Activated CD4-positive, alpha-beta memory T cell treated with anti-CD3 and anti-CD28 coated beads for 36 hours (primary cell): ENCODE measurements at regions not wholly inside any gene's neighbourhood (a gene's known extent, or its start where the extent isn't known, plus 50 kb on each side); places are given as distances from the start of the nearest gene placed in this dataset.

Experiments
- CTCF ChIA-PET: fragments of 350-600 bp; sonication (Branson Sonifier 250); formaldehyde crosslinking; loops from one replicate; lab custom pipeline; 2021; ENCODE audit warnings: antibody characterized with exemption, inconsistent platforms; lab: Charles Lee
- POLR2A ChIA-PET: fragments of 350-600 bp; sonication (Branson Sonifier 250); formaldehyde crosslinking; loops from one replicate; lab custom pipeline; 2021; ENCODE audit warnings: antibody characterized with exemption; lab: Charles Lee
- DNase-seq: peaks from one replicate; pipeline ENCODE4 v3.0.0-alpha.2; 2020
- H3K27ac Mint-ChIP-seq: one replicate; pipeline ENCODE4 v1.8.0; 2021; ENCODE audit warnings: mixed read lengths
- H3K27me3 Mint-ChIP-seq: one replicate; pipeline ENCODE4 v1.8.0; 2021; ENCODE audit warnings: mixed read lengths
- H3K36me3 Mint-ChIP-seq: one replicate; pipeline ENCODE4 v1.8.0; 2021; ENCODE audit warnings: mixed read lengths
- H3K4me1 Mint-ChIP-seq: one replicate; pipeline ENCODE4 v1.8.0; 2021; ENCODE audit warnings: low read depth, mixed read lengths
- H3K4me3 Mint-ChIP-seq: one replicate; pipeline ENCODE4 v1.8.0; 2021; ENCODE audit warnings: mild to moderate bottlenecking, mixed read lengths
- H3K9me3 Mint-ChIP-seq: one replicate; pipeline ENCODE4 v1.8.0; 2021; ENCODE audit warnings: mixed read lengths
- intact Hi-C: fragments of 100-400 bp; cut with micrococcal nuclease; formaldehyde crosslinking; loops from one replicate; pipeline ENCODE4 v1.15.1; 2023

DNA sequence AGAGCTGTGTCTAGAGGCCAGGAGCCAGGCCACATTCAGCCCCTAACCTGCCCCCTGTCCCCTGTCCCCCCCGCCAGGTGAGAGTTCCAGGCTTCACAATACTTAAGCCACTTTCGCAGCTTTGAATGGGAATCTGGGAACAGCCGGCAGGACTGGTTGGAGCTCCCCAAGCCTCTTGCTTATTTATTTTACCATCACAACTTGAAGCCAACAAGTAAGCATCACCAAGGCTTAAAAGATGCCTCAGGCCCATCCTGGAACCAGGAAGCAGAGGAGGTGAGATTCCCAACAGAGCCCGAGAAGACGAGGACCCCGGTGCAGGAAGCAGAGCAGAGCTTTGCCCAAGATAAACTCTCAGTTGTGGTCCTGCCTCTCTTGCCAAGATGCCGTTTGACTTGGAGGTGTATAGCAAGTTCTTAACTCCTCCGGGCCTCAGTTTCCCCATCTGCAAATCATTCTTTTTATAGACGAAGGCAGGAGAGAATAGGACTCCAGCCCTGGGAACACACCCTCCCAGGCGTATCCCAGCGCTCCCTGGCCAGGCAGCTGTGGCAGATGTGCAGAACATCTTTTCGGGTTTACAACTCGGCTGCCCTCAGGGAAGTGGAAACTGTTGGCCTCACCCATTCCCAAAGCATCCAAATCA, 66.8 kb upstream of the SLC25A33 start:
- no peak for DNase-seq
- no peaks in the 10 kb centered on the region for H3K36me3 Mint-ChIP-seq
- no peak overlapping the region for H3K27ac Mint-ChIP-seq
- no peak overlapping the region for H3K4me3 Mint-ChIP-seq
- H3K9me3 Mint-ChIP-seq, result no peaks in the 10 kb centered on the region
- ChIA-PET POLR2A (no interaction called here), CTCF (interaction anchor here (1.0 to 2.0 kb wide), 2 partner anchors 17 to 206 kb away, joined by 4 to 6 read pairs; no protein-coding TSS in a partner anchor)
- intact Hi-C loops, result no loop called here
- H3K4me1 Mint-ChIP-seq, result peaks cover 3% of the 10 kb centered on the region
- peaks cover 21% of the 10 kb centered on the region for H3K27me3 Mint-ChIP-seq

DNA sequence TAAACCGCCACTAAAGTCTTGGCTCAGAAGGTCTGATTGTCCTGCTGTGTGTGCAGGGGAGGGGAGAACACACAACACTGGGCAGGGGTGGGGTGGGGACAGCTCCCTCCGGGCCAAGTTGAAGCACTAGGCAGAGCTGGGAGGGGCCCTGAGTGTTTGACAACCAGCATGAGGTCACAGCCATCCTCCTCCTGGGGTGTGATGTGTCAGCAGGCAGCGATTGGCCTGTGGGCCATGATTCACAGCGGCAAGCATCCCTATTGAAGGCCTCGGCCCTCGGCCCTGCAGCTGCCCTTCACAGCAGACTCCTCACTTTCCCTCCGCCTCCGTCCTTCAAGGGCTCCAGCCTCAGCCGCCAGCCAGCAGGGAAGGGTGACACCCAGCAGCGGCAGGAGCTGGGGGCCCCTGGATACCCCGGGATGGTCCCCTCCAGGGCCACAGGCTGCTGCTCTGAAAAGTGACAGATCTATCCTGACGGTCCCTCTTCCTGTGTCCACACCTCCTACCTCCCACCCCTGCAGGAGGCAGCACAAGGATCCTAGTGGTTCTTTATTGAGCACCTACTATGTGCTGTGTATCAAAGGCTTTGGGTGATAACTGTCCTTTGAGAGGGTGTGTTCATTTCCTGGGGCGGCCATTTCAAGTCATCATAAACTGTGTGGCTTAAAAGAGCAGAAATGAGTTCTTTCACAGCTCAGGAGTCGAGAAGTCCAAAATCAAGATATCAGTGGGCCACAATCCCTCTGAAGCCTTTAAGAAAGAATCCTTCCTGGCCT, 66.0 kb upstream of the SLC25A33 start:
- intact Hi-C loops, result no loop called here
- Mint-ChIP-seq H3K27me3 (peaks cover 14% of the 10 kb centered on the region), H3K9me3 (no peaks in the 10 kb centered on the region), H3K27ac (no peak overlapping the region), H3K4me1 (peaks cover 3% of the 10 kb centered on the region), H3K4me3 (no peak overlapping the region), H3K36me3 (no peaks in the 10 kb centered on the region)
- ChIA-PET CTCF (interaction anchor here (1.0 to 2.1 kb wide), 5 partner anchors 18 to 206 kb away, joined by 3 to 6 read pairs (median 4); no protein-coding TSS in a partner anchor), POLR2A (no interaction called here)
- peak; percentile 28 for DNase-seq

DNA sequence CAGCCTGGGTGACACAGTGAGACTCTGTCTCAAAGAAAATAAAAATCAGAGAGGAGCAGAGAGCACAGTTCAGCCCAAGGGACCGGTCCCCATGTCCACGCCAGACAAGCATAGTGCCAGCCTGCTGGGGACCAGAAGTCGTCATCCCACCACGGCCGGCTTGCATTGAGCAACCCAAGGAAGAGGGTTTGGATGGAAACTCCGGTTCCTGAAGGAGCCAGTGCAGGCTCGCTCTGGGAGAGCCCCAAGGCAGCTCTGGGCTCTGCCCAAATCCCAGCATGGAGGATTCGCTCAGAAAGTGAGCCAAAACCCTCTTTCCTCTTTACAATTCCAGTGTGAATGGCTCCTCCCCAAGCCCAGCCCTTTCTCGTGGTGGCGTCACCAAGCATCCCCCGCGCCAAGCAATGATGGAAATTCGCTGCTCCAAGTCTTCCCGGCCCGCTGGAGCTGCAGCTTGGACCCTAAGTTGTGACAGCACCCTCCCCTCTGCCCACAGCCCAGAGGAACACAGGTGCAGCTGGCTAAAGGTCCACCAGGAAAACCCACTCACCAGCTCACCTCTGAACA, 64.1 kb upstream of the SLC25A33 start:
- no peak overlapping the region for H3K4me3 Mint-ChIP-seq
- POLR2A ChIA-PET, result no interaction called here
- H3K9me3 Mint-ChIP-seq, result no peaks in the 10 kb centered on the region
- no peaks in the 10 kb centered on the region for H3K36me3 Mint-ChIP-seq
- H3K4me1 Mint-ChIP-seq, result peaks cover 3% of the 10 kb centered on the region
- no peak overlapping the region for H3K27ac Mint-ChIP-seq
- H3K27me3 Mint-ChIP-seq, result peaks cover 10% of the 10 kb centered on the region
- DNase-seq, result no peak
- intact Hi-C loops, result no loop called here
- CTCF ChIA-PET, result interaction anchor here (1.2 to 2.1 kb wide), 4 partner anchors 16 to 186 kb away, joined by 3 to 9 read pairs (median 6); no protein-coding TSS in a partner anchor

DNA sequence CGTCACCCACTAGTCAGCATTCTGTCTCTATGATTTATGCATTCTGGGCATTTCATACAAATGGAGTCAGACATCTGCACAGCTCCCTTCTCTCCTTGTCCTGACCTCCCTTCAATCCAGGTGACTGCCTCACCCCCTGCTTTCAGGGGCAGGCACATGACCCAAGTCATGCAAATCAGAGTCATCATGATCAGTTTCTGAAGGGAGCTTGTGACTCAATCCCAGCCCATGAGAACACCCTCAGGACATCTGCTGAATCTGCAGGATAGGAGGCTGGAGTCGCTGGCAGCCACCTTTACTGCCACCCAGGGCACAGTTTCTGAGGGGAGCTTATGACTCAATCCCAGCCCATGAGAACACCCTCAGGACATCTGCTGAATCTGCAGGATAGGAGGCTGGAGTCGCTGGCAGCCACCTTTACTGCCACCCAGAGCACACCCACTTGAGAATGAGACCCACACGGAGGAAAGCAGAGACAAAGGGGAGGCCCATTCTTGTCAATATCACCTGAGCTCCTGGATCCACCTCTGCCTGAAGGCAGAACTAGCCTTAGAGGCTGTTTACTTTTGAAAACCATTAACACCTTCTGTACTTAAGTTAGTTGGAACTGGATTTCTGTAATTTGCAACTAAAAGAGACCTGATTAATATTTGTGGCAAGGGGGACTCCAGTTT, 62.3 kb upstream of the SLC25A33 start:
- POLR2A ChIA-PET, result no interaction called here
- intact Hi-C loops, result no loop called here
- CTCF ChIA-PET, result interaction anchor here (0.7 to 1.4 kb wide), 4 partner anchors 14 to 210 kb away, joined by 3 to 4 read pairs (median 3); no protein-coding TSS in a partner anchor

DNA sequence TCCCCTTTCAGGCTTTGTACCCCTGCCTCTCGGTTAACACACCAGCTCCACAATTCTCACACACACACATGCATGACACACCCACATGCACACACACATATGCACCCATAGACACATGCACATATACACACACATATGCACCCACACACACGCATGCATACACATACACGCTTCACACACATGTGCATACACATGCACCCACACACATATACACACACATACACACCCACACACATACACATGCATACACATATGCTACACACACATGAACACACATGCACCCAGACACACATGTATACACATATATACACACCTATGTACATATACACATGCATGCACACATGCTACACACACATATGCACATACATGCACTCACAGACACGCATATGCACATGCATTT, 61.7 kb upstream of the SLC25A33 start:
- intact Hi-C loops, result no loop called here
- DNase-seq, result no peak
- Mint-ChIP-seq H3K4me1 (peaks cover 3% of the 10 kb centered on the region), H3K9me3 (no peaks in the 10 kb centered on the region), H3K4me3 (no peak overlapping the region), H3K36me3 (no peaks in the 10 kb centered on the region), H3K27ac (no peak overlapping the region), H3K27me3 (peaks cover 6% of the 10 kb centered on the region)
- POLR2A ChIA-PET, result no interaction called here
- CTCF ChIA-PET, result interaction anchor here (1.0 to 1.4 kb wide), 2 partner anchors 18 to 189 kb away, joined by 3 read pairs; no protein-coding TSS in a partner anchor

More for the DNA sequence above, 62.3 kb upstream of the SLC25A33 start:
- Mint-ChIP-seq H3K9me3 (no peaks in the 10 kb centered on the region), H3K4me3 (no peak overlapping the region), H3K27ac (peak overlapping the region; percentile 10), H3K4me1 (peaks cover 3% of the 10 kb centered on the region), H3K36me3 (no peaks in the 10 kb centered on the region), H3K27me3 (peaks cover 8% of the 10 kb centered on the region)
- DNase-seq, result peak; percentile 40

DNA sequence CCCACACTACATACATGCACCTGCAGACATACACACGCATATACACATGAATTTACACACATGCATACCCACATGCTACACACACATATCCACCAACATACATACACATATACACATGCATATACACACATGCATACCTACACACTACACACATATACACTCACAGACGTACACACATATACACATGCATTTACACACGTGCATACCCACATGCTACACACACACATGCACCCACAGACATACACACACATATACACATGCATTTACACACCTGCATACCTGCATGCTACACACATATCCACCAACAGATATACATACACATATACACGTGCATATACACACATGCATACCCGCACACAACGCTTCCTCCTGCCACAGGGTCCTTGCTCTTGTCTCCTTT, 61.2 kb upstream of the SLC25A33 start:
- no peak for DNase-seq
- H3K9me3 Mint-ChIP-seq, result no peaks in the 10 kb centered on the region
- CTCF ChIA-PET, result no interaction called here
- POLR2A ChIA-PET, result no interaction called here
- H3K36me3 Mint-ChIP-seq, result no peaks in the 10 kb centered on the region
- H3K4me3 Mint-ChIP-seq, result no peak overlapping the region
- no peak overlapping the region for H3K27ac Mint-ChIP-seq
- peaks cover 3% of the 10 kb centered on the region for H3K4me1 Mint-ChIP-seq
- intact Hi-C loops, result no loop called here
- H3K27me3 Mint-ChIP-seq, result peaks cover 6% of the 10 kb centered on the region

DNA sequence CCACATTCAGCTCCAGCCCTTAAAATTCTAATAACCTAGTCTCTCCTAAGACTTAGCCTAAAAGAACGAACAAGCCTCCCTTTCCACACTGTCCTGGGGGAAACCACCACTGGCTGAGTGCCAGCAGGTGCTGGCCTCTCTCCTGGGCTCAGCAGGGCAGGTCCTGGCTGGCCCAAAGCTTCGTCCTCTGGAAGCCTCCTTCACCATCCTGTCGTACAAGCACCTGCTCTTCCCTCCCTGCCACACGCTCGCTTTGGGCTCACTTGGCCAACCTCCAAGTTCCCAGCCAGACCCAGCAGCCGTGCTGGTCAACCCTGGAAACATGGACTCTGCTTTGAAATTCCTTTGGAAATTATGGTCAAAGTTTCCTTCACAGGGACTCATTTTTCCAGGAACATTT, 58.2 kb upstream of the SLC25A33 start:
- intact Hi-C loops, result no loop called here
- no peak overlapping the region for H3K27ac Mint-ChIP-seq
- ChIA-PET POLR2A (no interaction called here), CTCF (interaction anchor here (1.1 to 1.6 kb wide), 2 partner anchors 9 to 26 kb away, joined by 4 read pairs; no protein-coding TSS in a partner anchor)
- peaks cover 3% of the 10 kb centered on the region for H3K4me1 Mint-ChIP-seq
- no peaks in the 10 kb centered on the region for H3K9me3 Mint-ChIP-seq
- H3K4me3 Mint-ChIP-seq, result no peak overlapping the region
- no peak for DNase-seq
- peaks cover 6% of the 10 kb centered on the region for H3K27me3 Mint-ChIP-seq
- H3K36me3 Mint-ChIP-seq, result no peaks in the 10 kb centered on the region

DNA sequence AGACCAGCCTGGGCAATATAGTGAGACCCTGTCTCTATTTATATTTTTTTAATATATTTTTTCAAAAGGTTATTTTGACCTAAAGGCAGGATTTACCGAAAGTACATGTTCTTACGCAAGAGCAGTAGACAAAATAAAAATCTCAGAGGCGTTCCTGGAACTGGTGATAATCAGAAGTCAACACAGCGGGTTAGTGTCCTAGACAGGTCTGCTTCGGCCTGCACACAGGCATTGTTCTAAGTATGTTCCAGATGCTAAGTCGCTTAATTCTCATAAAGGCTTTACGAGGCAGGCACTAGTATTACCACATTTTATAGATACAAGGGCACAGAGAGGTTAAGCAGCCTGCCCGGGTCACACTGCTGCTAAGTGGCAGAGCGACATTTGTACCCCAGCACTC, 56.9 kb upstream of the SLC25A33 start:
- Mint-ChIP-seq H3K36me3 (no peaks in the 10 kb centered on the region), H3K9me3 (no peaks in the 10 kb centered on the region), H3K27me3 (peaks cover 3% of the 10 kb centered on the region), H3K4me1 (no peaks in the 10 kb centered on the region), H3K4me3 (no peak overlapping the region), H3K27ac (no peak overlapping the region)
- CTCF ChIA-PET, result no interaction called here
- intact Hi-C loops, result no loop called here
- POLR2A ChIA-PET, result no interaction called here
- no peak for DNase-seq

DNA sequence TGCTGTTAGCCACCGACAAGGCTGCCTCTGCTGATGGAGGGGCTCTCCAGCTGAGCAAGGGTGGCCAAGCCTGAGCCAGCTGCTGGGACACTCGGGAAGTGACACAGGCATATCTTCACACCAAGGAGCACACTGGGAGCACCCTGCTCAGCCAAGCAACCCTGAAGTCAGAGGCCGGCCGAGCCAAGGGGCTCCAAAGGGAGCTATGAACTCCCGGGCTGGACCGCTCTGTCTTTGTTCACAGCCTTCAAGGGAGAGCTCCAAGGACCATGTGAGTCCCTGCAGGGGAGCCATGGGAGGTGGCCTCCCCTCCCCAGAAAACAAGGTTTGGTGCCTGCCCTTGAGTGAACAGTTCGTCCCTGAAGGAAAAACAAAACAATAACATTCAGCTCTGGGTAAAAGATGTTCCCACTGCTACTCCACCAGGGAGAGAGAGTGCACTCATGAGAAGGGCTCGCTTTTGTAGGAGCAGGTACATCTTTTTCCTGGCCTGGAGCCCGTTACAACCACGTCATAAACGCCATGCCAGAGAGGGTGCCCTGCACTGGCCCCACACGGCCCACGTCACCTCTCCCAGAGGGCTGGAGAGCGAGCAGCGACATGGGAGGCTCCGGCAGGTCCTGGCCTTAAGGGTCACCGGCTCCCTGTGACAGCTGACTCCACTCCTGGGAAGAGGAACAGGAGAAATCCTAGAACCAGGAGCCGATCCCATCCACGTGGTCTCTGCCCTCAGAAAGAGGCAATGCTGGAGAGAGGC, 56.3 kb upstream of the SLC25A33 start:
- Mint-ChIP-seq H3K9me3 (no peaks in the 10 kb centered on the region), H3K4me1 (no peaks in the 10 kb centered on the region), H3K4me3 (no peak overlapping the region), H3K27me3 (peaks cover 3% of the 10 kb centered on the region), H3K27ac (no peak overlapping the region), H3K36me3 (no peaks in the 10 kb centered on the region)
- DNase-seq, result no peak
- ChIA-PET POLR2A (no interaction called here), CTCF (no interaction called here)
- intact Hi-C loops, result no loop called here

DNA sequence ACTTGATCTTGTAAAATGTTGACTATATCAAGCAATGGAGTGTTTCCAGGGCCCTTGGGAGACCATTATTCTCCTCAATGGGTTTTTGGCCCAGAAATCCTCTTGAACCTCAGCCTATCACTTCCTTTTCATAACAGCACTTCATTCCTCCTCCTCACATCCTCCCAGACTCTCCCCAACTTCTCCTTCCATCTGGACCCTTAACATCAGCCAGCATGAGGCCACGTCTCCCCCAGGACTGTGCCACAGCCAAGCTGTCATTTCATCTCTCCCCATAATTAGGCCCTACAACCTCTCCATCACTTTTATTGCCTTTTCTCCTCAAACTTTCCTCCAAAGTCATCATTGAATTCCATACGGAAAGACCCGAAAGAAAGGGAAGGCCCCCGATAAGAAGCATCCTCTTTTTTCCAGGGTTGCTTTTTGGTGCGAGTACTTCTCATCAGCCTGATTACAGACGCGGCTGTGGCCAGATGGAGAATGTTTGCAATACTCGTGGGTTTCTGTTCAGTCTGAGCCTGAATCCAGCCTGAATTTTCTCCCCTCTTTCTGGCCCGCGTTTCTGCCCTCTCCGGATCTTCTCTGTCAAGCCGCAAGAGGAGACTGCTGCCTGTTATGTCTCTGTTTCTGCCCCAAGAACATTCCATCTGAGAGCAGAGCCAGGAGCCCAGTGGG, 52.7 kb upstream of the SLC25A33 start:
- ChIA-PET CTCF (interaction anchor here (1.4 to 10.6 kb wide), 3 partner anchors 11 to 220 kb away, joined by 3 to 191 read pairs (median 5); no protein-coding TSS in a partner anchor), POLR2A (interaction anchor here (0.6 kb wide), 1 partner anchor 211 kb away, joined by 3 read pairs; no protein-coding TSS in a partner anchor)
- peaks cover 2% of the 10 kb centered on the region for H3K27me3 Mint-ChIP-seq
- H3K4me1 Mint-ChIP-seq, result no peaks in the 10 kb centered on the region
- no peak overlapping the region for H3K4me3 Mint-ChIP-seq
- H3K9me3 Mint-ChIP-seq, result no peaks in the 10 kb centered on the region
- no peak for DNase-seq
- intact Hi-C loops, result no loop called here
- H3K27ac Mint-ChIP-seq, result no peak overlapping the region
- H3K36me3 Mint-ChIP-seq, result no peaks in the 10 kb centered on the region
